ENCODE measurements at regions not wholly inside any gene's neighbourhood (a gene's known extent, or its start where the extent isn't known, plus 50 kb on each side); places are given as distances from the start of the nearest gene placed in this dataset.
A peak's percentile ranks its signal among the peaks of the same experiment; 100 is the strongest.

DNA sequence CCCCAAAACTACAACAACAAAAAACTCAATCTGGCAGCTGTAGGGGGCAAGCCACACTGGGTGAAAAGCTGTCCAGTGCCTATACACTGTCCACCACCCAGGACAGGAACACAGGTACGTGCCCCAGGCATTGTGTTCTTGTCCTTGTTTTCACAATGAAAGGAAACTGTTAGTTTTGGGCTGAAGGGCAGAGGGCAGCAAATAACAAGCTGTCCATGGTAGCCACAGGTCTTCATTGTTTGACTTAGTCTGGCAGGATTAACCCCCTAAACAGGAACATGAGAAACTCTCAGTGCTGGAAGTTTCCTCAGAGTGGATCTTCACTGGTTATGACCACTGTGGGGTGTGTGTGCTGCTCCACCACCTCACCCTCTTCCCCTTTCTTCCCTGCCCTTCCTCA is 224.6 kb upstream of the N4BP1 start:
- H3K9me3 Mint-ChIP-seq, result no peaks in the 10 kb centered on the region
- no peak overlapping the region for H3K4me3 Mint-ChIP-seq

DNA sequence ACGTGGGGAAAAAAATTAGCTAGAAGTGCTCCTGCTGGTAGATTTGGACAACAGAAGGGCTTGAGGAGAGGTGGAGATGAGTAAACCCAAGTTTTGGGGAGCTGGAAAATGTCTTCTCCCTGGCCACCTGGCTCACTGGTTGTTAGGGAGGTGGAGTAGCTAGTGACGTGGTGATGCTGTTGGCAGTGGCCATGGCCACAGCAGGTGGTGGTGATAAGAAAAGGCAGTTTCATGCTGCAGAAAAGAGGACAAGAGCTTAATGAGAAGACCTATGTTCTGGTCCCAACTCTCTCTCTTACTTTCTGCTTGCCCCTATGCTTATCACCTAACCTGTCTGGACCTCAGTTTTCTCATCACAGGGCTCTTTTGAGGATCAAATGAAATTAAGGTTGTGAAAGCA is 223.5 kb upstream of the N4BP1 start:
- no peak for DNase-seq
- H3K36me3 Mint-ChIP-seq (ENCODE audit: low read depth), result no peaks in the 10 kb centered on the region
- H3K4me1 Mint-ChIP-seq, result peaks cover 21% of the 10 kb centered on the region
- H3K4me3 Mint-ChIP-seq, result no peak overlapping the region
- H3K27ac Mint-ChIP-seq, result no peak overlapping the region
- no peaks in the 10 kb centered on the region for H3K9me3 Mint-ChIP-seq
- H3K27me3 Mint-ChIP-seq (ENCODE audit: low read depth, poor library complexity), result peaks cover 33% of the 10 kb centered on the region
- TF ChIP-seq, protein P1, sequence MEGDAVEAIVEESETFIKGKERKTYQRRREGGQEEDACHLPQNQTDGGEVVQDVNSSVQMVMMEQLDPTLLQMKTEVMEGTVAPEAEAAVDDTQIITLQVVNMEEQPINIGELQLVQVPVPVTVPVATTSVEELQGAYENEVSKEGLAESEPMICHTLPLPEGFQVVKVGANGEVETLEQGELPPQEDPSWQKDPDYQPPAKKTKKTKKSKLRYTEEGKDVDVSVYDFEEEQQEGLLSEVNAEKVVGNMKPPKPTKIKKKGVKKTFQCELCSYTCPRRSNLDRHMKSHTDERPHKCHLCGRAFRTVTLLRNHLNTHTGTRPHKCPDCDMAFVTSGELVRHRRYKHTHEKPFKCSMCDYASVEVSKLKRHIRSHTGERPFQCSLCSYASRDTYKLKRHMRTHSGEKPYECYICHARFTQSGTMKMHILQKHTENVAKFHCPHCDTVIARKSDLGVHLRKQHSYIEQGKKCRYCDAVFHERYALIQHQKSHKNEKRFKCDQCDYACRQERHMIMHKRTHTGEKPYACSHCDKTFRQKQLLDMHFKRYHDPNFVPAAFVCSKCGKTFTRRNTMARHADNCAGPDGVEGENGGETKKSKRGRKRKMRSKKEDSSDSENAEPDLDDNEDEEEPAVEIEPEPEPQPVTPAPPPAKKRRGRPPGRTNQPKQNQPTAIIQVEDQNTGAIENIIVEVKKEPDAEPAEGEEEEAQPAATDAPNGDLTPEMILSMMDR (IDR thresholded peaks at IDR 0.05), result no peak

More for the DNA sequence above, 224.6 kb upstream of the N4BP1 start:
- peaks cover 32% of the 10 kb centered on the region for H3K27me3 Mint-ChIP-seq (ENCODE audit: low read depth, poor library complexity)
- H3K4me1 Mint-ChIP-seq, result peaks cover 21% of the 10 kb centered on the region
- H3K36me3 Mint-ChIP-seq (ENCODE audit: low read depth), result no peaks in the 10 kb centered on the region
- no peak overlapping the region for H3K27ac Mint-ChIP-seq
- no peak for DNase-seq
- TF ChIP-seq, protein P1 (IDR thresholded peaks at IDR 0.05), result no peak

DNA sequence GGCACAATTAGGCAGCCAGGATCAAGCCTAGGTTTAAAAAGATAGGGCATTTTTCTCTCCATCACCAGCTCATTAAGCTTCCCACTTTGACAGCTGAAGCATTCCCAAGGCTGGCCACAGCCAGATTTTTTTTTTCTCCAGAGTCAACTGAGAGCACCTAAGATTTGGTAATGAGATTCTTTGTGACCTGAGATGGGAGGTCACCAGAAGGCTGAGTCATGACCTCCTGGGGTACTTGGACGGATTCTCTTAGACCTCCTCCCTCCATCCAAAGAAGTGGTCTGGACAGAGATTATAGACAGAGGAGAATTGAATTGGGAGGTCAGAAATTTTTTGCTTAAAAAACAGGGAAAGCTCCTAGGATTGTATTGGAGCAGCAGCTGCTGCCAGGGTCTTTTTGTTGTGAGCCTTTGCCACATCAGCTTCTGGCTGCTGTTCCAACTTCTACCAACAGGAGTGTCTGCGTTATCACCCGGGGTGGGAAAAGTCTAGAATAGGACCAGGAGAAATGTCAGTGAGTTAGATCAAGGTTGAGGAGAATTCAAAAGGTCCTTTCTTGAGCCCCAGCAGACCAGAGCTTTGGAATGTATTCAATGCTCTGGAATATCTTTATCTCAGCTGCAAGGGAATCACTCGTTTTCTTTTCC is 221.2 kb upstream of the N4BP1 start:
- Mint-ChIP-seq H3K27me3 (ENCODE audit: low read depth, poor library complexity) (peaks cover 39% of the 10 kb centered on the region), H3K4me1 (peaks cover 21% of the 10 kb centered on the region)
- TF ChIP-seq, protein P1 (IDR thresholded peaks at IDR 0.05), result peak; percentile 51

DNA sequence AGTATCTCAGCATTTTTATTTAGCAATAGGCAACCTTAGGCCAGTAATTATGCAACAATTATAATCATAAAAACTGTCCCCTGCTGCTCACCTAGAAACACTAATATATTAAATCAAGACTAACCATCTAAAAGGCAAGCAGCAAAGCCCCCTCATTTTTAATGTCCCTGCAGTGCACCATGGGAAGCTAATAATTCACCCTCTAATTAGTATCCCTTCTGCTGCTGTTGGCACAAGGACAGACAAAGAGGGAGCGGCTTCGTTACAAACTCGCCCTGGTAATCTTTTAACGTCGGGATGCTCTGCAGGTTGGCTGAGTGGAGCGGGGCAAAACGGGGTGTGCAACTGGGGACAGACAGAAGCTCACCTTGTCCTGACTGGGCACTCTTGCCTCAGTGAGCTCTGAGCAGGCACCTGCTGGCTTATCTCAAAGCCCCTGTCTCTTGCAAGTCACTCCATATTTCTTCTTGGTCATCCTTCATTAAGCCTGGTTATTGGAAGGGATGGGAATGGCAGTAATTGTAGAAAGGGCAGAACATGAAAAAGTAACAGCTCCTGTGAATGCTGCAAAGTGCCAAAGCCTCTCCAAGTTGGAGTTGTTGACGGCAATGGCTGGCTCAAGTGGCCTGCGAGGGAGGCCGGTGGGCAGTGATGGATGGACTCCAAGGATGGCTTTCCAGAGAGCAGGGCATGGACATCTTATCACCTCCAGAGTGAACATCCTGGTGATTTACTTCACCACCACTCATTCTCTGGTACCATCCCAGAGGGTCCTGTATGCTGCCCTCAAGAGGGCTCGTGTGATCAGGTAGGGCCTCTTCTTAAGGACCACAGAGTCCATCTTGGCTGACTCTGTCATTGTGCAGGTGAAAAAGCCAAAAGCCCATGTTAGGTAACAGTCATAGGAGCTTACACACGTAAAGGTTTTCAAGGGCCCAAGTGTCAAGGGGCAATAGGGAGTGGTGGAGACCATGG is 219.6 kb upstream of the N4BP1 start:
- peaks cover 43% of the 10 kb centered on the region for H3K27me3 Mint-ChIP-seq (ENCODE audit: low read depth, poor library complexity)
- no peak for DNase-seq
- H3K4me3 Mint-ChIP-seq, result no peak overlapping the region
- peaks cover 17% of the 10 kb centered on the region for H3K4me1 Mint-ChIP-seq
- TF ChIP-seq, protein P1 (IDR thresholded peaks at IDR 0.05), result no peak
- peak overlapping the region; percentile 42 for H3K27ac Mint-ChIP-seq
- no peaks in the 10 kb centered on the region for H3K36me3 Mint-ChIP-seq (ENCODE audit: low read depth)
- H3K9me3 Mint-ChIP-seq, result no peaks in the 10 kb centered on the region

More for the DNA sequence above, 221.2 kb upstream of the N4BP1 start:
- DNase-seq, result peak; percentile 21
- Mint-ChIP-seq H3K4me3 (no peak overlapping the region), H3K9me3 (no peaks in the 10 kb centered on the region), H3K27ac (no peak overlapping the region), H3K36me3 (ENCODE audit: low read depth) (no peaks in the 10 kb centered on the region)

DNA sequence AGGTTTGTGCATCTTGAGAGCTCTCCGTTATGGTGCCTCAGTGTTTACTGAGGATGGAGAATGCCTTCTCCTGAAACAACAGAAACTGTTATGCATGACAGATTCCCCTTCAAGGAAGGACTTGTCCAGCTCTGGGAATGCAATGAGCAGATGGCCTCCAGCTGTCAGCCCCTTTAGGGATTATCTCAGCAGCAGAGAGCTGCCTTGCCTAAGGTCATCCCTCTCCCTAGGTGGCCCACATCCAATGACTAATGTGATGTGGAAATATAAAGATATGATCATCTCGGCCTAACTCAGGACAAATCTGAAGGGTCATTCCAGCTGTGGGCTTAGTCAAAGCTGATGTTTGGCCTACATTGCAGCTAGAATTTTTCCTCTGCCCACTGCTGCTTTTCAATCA is 214.3 kb upstream of the N4BP1 start:
- peaks cover 29% of the 10 kb centered on the region for H3K27me3 Mint-ChIP-seq (ENCODE audit: low read depth, poor library complexity)
- H3K27ac Mint-ChIP-seq, result no peak overlapping the region
- H3K36me3 Mint-ChIP-seq (ENCODE audit: low read depth), result no peaks in the 10 kb centered on the region

More for the DNA sequence above, 214.3 kb upstream of the N4BP1 start:
- Mint-ChIP-seq H3K9me3 (no peaks in the 10 kb centered on the region), H3K4me1 (no peaks in the 10 kb centered on the region), H3K4me3 (no peak overlapping the region)
- DNase-seq, result no peak
- TF ChIP-seq, protein P1 (IDR thresholded peaks at IDR 0.05), result no peak

Data from nephron progenitor cell (in vitro differentiated cells).